Activated CD4-positive, alpha-beta T cell treated with anti-CD3 and anti-CD28 coated beads, Interleukin-2, amount 50 U/mL, for 4 hours (primary cell): ENCODE measurements at regions not wholly inside any gene's neighbourhood (a gene's known extent, or its start where the extent isn't known, plus 50 kb on each side); places are given as distances from the start of the nearest gene placed in this dataset.

ENCODE experiments used
- DNase-seq, 2 experiments: peaks; one replicate each; pipeline ENCODE4 v3.0.0-alpha.2; 2020

DNA sequence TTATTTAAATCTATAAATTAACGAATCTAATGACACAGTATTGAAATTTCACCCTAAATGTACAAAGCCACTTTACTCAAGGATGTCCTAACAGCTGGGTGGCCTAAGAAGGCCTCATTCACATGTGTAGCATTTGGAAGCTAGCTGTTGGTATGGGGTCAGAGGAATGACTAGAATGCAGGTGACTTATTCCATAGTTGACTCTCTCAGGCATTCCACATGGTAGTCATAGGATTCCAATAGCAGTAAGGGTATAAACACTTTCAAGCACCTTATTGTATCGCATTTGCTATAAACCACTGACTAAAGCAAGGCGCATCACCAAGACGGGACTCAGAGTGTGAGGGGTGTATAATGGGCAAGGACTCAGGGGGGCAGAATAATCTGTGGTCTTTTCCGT, 294.8 kb upstream of the EPHA3 start:
- no peak for DNase-seq

DNA sequence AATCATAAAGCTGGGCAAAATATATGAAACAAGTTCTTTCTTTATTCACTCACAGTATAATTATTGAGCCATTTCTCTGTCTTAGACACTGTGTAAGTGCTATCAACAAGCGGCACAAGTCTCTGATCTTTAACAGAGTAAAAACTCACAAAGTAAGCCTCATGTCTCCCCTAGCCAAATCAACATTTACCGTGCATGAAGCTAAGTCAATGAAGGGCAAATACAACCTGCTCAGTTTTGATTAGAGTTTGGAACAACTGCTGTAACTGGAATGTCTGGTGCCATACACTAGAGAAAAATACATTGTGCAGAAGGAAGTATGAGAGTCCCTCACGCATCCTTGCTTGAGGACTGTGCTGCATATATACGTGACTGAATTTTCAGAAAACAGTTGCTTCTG, 291.0 kb upstream of the EPHA3 start:
- DNase-seq = no peak

DNA sequence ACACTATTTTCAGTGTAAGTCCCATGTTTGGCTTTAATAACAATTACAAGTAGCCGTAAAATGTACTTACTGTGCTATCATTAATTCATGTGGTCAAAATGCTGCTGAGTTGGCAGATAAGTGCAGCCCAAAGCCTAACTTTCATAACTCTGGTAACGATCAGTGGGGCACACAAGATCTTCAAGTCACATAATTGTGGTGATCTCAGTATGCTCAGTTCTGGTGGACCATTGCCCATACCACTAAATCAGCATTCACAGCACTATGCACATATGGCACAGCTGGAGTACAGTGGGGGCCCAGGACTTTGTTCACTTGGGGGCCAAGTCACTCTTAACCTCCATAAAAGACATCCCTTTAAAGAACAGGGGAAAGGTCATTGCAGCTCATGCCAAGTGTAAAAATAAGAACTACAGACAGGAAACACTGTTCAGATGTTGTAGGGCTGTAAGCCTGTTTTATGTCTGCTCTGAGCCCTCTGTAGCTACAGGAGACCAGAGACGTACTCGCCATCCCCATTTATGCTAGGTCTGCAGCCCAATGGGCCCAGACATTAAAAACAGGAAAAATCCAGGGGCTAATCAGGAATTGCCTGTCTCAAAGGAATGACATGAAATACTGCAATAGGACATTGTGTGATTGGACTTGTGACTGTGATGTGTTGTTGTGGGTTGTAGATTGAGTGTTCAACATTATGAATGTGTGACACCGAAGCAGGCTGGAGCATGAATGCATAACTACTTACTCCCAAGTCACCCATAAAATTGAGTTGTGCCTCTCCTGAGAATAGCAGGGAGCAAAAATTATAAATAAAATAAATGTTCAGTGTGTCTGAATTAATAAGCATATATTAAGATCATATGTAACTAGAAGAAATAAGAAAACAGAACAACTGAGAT, 282.5 kb upstream of the EPHA3 start:
- DNase-seq = no peak

DNA sequence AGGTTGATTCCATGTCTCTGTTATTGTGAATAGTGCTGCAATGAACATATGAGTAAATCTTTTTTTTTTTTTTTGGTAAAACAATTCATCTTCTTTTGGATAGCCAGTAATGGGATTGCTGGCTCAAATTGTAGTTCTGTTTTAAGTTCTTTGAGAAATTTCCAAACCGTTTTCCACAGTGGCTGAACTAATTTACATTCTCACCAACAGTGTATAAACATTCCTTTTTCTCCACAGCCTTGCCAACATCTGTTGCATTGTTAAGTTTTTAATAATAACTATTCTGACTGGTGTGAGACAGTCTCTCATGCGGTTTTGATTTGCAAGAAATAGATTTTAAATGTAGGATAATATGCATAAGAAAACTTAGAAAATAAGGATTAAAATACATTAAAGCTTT, 279.0 kb upstream of the EPHA3 start:
- no peak for DNase-seq

DNA sequence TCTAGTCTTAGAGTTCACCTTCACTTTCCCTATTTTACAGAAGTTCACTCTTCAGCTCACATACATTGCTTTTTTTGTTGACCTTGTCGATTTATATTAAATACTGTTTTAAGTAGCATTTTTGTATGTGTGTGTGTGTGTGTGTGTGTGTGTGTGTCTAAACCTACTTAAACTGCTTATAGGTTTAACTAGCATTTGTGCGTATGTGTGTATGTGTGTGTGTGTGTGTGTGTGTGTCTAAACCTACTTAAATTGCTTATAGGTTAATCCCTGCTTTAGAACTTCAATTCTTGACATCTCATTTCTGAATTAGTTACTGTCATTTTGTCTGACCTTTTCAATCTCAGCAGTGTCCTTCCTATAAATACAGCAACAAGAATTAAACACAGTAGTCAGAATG, 254.8 kb upstream of the EPHA3 start:
- no peak for DNase-seq

DNA sequence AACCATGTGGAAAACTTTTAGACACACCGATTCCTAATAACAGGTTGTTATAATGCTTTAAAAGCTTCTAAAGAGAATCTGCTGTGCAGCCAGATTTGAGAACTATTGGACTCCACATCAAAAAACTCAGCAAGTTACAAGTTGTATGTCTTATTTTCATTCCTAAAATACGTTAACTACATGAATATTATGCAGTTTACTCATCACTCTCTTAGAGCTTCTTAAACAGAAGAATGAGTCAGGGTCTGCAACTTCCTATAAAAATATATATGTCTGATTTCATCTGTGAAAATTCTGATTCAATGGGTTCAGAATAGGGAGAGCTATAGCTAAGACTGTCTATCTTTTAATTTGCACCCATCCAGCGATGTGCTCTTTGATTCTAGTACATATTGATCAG, 244.2 kb upstream of the EPHA3 start:
- DNase-seq = no peak

DNA sequence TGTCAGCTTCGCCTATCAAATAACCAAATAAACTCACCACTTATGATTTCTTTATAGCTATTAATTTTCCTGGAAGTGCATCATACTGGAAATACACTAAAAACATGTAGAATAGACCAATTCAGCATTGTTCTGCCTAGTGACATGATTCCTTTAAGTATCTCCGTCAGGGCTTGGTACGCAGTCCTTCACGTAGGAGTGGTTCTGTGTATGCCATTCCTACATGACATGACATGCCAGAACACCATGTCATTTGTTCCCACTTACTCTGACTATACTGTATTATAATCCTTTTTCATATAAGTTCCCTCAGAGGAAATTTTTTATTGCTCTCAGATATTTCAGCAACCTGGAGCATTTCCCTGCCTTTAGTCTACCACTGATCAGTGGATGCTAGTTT, 230.7 kb upstream of the EPHA3 start:
- no peak for DNase-seq

DNA sequence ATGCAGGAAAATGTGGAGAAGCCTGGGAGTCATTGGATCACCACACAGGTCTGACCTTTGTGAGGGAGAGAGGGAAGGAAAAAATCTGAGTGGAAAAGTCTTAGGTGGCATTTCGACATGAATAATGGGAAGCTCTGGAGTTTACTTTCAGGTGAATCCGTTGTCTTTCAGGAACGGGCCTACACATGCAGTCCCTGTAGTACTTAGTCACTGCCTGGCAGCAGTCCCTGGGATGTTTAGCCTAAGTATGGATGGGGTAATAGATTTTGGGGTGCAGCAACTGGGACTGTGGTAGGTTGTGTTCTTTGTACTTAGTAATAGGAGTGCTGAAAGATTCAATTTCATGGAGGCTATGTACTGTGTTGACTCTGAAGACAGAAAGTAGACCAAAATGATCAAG, 227.5 kb upstream of the EPHA3 start:
- no peak for DNase-seq

DNA sequence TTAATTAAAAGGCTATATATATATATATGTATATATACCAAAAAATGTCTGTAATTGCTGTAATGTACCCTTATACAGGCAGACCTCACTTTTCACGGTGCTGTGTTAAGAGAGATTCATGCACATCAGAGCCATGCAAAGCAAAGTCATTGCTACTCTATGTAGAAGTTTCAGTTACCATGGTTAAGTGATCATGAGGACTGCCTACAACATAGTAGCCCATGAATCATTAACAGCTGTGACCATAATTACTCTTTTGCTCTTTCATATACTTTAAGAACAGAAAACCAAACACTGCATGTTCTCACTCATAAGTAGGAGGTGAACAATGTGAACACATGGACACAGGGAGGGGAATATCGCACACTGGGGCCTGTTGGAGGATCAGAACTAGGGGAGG, 225.3 kb upstream of the EPHA3 start:
- DNase-seq = no peak

DNA sequence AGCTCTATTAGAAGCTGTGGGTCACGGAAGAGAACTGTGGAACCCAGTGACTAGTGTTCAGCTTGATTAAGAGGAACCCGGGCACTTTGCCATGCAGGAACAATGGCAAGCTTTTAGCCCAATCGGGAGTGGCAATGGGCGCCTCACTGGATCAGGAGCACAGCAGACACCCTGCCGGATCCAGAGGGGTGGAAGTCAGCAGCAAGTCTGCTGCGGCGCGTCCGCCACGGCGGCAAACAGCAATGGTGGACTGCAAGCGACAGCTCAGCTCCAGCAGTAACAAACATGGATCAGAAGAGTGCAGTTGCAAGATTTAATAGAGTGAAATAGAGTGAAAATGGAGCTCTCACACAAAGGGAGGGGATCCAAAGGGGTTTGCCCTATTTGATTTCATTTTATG, 220.8 kb upstream of the EPHA3 start:
- peak in 1 of 2 experiments; percentile 0 for DNase-seq

DNA sequence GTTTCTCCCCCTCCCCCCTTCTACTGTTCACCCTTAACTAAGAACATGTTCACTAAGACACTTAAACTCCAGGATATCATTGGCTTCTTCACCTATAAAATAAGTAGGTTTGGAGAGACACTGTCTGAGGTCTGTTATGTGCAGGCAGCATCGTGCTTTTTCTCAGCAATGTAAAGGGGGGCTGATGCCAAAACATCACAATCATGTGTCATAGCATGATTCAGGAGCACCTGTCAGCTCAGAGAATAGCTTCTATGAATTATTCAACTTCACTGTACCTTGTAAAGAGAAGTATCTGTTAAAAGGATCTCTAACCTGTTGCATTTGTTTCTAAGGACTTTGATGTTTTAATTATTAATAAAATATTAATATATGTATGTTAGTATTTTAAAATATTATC, 211.4 kb upstream of the EPHA3 start:
- DNase-seq = no peak

DNA sequence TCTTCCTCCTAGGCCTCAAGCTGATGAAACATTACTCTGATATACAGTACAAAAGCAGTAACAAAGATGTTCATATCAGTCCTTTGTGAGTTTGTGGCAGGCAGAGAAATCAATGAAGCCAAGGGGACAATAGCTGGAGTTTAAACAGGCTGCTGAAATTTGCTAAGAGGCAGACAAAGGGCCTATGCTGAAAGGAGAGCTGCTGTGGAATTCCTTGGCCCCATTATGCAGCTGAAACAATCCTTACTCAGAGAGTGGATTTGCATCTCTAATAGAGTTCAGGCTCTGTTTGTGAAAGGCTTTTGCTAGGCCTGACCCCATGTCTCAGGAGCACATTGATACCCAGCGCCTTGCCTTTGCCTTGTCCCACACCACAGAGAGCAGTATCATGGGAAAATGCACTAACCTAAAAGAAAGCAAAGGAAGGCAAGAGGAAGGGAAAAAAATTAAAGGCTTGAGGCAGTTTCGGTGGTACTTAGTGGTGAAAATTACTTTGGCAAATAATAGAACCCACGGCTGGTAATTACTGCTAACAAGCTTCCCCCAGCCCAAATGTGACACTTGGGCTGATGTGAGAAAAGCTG, 195.0 kb upstream of the EPHA3 start:
- no peak for DNase-seq

DNA sequence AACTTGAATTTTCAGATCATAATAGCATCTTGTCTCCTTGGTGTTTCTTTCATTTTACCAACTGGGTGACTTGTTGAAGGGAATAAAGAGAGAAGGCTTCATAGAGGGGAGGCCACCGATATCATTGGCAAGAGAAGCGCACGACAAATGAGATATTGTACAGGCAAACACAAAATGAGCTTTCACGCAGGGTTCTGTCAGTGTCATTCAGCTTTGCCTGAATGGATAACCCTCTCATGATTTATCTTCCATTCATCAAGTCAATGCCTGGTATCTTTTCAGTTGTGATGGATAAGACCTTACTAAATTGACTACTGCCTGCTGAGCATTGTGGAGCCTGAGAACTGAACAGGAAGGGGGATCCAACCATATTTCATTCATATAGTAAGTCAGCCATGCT, 188.6 kb upstream of the EPHA3 start:
- DNase-seq = no peak

DNA sequence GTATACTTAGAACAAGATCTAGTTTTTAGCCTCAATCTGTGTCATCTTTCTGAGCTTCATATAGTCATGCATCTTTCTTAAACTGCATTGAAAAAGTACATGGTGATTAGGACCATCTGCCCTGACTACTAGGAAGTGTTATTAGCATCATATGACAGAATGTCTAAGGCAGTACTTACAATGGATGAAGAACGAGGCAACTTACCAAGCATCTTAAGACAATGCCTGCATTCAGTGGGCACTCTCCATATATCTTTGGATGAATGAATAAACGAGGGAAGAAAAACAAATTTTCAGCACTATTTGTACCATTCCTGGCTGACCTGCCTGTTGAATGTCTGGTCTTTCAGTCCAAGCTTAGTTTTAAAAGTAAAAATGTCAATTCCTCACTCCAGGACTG, 185.4 kb upstream of the EPHA3 start:
- DNase-seq = no peak

DNA sequence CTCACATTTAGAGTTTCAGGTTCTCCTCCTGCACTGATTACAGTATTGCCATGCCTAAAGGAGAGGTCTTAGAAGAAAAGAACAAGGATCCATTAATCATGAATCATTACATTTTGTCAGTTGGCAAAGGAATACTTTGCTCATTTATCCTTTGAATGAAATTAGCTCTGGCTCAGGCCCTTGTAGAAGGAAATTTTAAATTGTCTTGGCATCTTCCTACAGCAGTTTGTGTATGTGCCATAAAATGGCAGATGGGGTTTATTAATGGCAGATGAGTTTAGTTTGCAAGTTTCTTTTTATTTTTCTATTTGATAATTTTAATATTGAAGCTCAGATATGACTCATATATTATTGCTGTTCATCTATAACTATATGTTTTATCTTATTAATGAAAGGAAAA, 181.2 kb upstream of the EPHA3 start:
- no peak for DNase-seq

DNA sequence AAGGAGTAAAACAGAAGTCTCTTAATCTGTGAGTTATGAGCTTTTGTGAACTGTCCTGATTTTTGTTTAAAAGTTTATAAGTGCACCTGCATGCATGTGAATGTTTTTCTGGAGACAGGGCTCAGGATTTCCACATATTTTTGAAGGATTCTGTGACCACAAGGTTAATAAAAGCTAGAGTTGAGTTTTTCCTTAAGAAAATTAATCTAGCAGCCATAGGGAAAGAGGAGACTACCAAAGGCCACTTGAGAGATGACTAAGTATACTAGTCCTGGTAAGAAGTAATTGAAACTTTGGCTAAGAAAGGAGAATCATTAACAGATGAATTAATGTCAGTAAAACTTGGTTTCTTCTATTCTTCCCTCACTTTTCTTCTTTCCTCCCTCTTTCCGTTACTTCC, 176.8 kb upstream of the EPHA3 start:
- no peak for DNase-seq

DNA sequence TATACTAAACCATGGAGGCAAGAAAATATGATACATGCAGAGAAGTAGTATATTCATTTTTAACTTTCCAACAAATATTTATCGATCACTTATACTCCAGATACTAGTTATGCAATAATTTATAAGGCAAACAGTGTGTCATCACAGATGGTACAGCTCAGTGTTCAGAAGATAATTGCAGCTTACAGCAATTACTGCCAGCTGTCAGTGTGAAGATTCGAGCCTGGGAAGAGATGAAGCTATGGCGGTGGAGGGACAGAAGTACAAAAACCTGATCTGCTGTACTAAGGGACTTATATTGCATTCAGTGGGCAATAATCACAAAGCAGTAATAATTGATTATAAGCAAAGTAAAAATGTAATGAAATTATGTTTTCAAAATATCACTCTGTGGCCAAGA, 170.6 kb upstream of the EPHA3 start:
- DNase-seq = no peak

DNA sequence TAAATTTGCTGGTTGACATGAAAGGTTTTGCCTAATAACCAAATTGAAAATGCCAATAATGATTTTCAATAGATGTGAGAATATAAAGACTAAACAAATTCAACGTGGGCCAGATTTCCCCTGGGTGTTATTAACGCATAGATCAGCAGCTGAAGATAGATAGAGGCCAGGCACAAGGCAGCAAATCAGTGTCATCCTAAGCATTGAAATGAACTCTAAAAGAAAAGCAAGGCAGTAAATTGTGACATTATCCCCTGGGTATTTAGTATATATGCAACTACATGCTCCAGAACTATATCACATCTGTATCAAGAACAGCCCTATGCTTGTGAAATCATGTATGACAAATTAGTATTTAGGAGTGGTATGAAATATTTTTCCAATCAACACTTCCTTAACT, 167.1 kb upstream of the EPHA3 start:
- DNase-seq = no peak

DNA sequence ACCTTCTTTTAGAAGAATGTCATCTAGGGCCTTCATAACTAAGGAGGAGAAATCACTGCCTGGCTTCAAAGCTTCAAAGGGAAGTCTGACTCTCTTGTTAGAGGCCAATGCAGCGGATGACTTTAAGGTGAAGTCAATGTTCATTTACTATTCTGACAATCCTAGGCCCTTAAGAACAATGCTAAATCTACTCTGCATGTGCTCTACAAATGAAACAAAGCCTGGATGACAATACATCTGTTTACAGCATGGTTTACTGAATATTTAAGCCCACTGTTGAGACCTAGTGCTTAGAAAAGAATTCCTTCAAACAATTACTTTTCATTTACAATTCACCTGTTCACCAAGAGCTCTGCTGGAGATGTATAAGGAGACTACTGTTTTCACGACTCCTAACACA, 160.4 kb upstream of the EPHA3 start:
- DNase-seq = no peak

DNA sequence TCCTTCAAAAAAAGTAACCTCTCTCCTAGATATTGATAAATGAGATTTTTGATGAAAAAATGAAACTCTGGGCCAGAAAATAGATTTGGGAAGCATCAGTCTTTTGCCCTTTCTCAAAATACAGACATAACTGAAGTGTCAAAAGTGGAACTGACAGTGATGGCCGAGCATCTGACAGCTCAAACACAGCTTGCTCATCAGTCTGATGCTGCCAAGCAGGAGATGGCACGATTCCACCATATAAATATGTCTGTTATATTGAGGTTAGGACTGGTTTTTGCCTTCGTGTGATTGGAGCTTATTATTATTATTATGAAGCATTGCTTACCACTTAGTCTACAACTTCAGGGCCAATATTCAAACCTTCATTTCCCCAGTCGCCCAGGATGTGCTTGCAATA, 152.6 kb upstream of the EPHA3 start:
- no peak for DNase-seq

DNA sequence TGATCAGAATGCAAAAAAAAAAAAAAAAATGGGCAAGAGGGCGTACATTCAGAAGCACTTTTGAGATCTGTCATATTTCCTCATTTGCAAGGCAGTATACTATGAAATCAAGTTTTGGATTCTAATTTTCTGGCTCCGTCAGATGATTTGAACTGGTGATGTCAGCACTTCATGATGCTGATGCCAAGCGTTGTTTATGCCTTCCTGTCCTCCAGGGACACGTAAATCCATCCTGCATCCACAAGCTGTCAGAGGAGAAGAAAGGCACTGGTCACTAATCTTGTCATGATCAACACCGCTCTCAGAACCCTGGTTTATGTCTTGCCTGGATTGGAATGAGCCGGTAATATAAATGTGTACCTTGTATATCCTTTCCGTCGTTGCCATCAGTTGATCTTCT, 152.1 kb upstream of the EPHA3 start:
- DNase-seq = no peak

DNA sequence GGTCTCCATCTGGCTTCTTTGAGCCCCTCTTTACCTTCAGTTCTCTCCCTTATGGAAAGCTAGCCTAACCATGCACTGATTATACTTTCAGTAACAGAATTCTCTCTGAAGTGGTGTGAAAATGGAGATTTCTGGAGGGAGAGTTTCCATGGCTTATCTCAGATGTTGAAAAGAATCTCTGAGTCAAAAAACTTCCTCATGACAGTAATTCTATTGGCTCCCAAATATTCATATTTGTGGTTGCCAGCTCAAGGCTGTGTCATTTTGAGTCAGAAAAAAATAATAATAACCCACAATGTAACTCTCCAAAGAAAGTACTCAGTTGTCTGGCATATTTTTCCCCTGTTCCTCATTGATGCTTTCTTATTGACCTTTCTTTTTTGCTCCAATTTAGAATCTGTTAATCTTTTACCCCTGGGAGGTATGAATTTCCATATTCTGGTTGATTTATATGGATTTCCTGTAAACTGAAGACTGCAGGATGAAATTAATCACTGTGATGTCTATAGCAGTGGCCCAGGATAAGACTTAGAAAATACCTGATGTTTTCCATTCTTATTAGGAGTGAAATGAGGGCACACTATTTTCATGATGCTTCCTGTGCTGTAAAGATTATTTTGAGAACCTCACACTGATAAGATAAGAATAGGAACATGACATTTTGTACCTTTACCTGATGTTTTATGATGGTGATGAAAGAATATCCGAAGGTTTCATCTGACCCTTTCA, 149.5 kb upstream of the EPHA3 start:
- no peak for DNase-seq

DNA sequence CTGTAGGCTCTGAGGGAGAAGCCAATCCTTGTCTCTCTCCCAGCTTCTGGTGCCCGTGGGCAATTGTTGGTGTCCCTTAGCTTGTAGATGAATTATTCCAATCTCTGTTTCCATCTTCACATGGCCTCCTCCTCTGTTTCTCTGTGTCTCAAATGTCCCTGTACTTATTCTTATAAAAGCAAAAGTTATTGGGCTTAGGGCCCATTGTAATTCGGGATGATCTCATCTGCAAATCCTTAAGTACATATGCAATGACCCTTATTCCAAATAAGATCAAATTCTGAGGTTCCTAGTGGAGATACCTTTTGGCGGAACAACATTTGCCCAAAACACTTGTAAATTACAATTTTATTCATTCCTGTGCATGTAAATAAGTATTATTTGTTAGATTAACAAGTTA, 147.4 kb upstream of the EPHA3 start:
- DNase-seq = no peak

DNA sequence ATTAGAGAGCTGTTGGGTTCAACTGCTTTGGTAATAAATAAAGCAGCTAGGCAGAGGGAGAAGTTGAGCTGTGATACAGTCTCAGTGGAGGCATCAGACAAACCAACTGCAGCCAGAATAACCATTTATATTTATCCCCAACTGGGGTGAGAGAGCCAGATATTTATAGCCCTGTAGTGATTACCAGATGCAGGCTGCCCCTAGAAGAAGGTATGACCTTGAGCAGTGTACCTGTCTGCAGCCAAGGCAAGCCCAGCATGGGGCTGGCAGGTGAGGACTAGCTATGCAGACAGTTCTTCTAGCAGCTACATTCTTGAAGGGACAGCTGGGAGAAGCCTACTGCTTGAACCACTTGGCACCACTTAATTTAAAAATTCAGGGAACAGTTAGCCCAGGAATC, 144.4 kb upstream of the EPHA3 start:
- no peak for DNase-seq
